GM15510 (cell line): ENCODE measurements at regions not wholly inside any gene's neighbourhood (a gene's known extent, or its start where the extent isn't known, plus 50 kb on each side); places are given as distances from the start of the nearest gene placed in this dataset.

ENCODE experiments used
- POLR2A ChIP-seq: IDR thresholded peaks from 3 replicates; pipeline ENCODE4 v1.6.1; 2011; ENCODE audit warnings: borderline replicate concordance; ENCODE audit not compliant: insufficient read length; ENCODE audit errors: extremely low read depth

GRCh38 chr15:31463521-31464102 is 137.0 kb downstream of the KLF13 start:
- no peak for TF ChIP-seq POLR2A

GRCh38 chr15:31464216-31465082 is 137.8 kb downstream of the KLF13 start:
- no peak for TF ChIP-seq POLR2A

- no peak for TF ChIP-seq POLR2A
These were observed 138.7 kb downstream of the KLF13 start for GRCh38 chr15:31465083-31465955.

DNA sequence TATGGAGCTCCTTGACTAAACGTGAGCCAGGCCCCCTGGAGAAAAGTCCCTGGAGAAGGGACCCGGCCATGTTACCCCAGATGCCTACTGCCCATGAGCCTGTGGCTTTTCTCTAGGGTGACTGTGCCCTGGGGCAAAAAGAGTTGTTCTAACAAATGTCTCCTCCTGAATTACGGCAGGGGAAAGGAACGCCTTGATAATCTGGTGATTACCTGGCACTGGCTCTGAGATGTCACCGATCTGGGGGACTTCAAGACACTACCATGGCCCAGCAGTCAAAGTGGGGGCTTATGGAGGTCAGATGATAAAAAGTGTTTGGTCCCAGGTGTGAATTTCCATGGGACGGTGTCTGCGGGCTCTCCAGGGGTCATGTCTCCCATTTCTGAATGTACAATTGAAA is 140.7 kb downstream of the KLF13 start:
- no peak for TF ChIP-seq POLR2A

- TF ChIP-seq POLR2A: no peak
These were observed 142.5 kb downstream of the KLF13 start for GRCh38 chr15:31468911-31469785.

- no peak for TF ChIP-seq POLR2A
These were observed 143.3 kb downstream of the KLF13 start for GRCh38 chr15:31469786-31470525.

GRCh38 chr15:31470756-31471155 is 144.1 kb downstream of the KLF13 start:
- TF ChIP-seq POLR2A: no peak

GRCh38 chr15:31471731-31472430 is 145.2 kb downstream of the KLF13 start:
- no peak for TF ChIP-seq POLR2A

DNA sequence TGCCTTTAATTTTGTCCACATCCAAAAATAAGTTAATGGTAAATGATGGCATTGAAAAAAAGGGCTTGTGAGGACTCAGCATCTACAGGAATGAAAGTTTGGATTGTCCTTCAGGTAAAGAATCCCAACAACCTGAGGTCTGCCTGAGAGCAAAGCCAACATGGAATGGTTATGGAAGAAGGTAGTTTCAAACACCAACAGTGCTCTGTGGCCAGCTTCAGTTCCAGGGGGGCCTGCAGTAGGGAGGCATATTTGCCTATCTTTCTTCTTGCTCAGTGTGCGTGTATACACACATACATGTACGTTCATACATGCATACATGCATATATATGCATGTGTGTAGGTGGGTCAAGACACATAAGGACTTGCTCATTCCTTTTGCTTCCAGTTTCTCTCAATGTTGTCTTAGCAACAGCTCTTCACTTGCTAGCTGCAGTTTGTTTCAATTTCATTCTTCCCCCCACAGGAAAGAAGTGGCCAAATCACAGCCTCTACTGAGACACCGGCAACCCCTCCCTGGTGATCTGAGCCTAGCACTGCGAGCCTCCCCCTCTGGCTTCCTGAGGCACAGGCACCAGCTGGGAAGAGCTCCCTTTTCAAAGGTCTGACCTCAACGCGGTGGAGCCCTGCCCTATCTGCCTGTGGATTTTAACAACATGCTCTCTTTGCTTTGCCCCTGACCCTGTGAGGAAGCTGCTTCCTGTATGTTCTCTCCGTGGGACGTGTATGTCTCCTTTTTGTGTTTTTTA is 146.2 kb downstream of the KLF13 start:
- peak; percentile 40 for TF ChIP-seq POLR2A

GRCh38 chr15:31473385-31474058 is 146.9 kb downstream of the KLF13 start:
- no peak for TF ChIP-seq POLR2A

DNA sequence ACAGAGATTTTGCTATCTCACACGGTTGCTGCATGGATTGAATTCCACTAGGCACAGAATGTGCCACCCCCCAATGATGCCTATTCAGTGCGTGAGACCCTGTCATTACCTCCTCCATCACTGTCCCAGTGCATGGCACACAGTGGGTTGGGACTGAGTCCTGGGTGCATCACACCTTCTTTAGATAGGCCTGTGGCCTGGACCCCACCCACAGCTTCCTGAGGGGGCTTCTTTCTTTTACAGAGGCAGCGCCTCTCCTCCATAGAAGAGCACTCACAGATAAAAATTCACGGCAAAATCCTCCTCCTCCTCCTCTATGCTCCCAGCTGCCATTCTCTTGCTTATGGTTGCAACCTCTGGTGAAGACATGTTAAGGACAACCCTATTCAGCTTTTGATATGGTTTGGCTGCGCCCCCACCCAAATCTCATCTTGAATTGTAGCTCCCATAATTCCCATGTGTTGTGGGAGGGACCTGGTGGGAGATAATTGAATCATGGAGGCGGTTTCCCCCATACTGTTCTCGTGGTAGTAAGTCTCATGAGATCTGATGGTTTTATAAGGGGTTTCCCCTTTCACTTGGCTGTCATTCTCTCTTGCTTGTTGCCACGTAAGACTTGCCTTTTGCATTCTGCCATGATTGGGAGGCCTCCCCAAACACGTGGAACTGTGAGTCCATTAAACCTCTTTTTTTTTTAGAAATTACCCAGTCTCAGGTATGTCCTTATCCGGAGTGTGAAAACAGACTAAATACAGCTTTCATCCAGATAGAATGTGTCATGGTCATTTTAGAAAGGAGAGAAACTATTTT is 147.6 kb downstream of the KLF13 start:
- no peak for TF ChIP-seq POLR2A
